ENCODE measurements at regions not wholly inside any gene's neighbourhood (a gene's known extent, or its start where the extent isn't known, plus 50 kb on each side); places are given as distances from the start of the nearest gene placed in this dataset.

GRCh38 chr7:54701982-54702381 lies 57.0 kb downstream of the SEC61G start:
- no peak for DNase-seq (ENCODE audit: low spot score)

- DNase-seq (ENCODE audit: low spot score): no peak
Measured at GRCh38 chr7:54699715-54700114, 59.3 kb downstream of the SEC61G start.

- DNase-seq (ENCODE audit: low spot score): no peak
Measured at GRCh38 chr7:54697659-54698186, 61.3 kb downstream of the SEC61G start.

- no peak for DNase-seq (ENCODE audit: low spot score)
Measured at GRCh38 chr7:54690892-54691291, 68.1 kb downstream of the SEC61G start.

GRCh38 chr7:54690050-54690443 lies 69.0 kb downstream of the SEC61G start:
- DNase-seq (ENCODE audit: low spot score): no peak

- DNase-seq (ENCODE audit: low spot score): no peak
Measured at GRCh38 chr7:54689394-54690049, 69.5 kb downstream of the SEC61G start.

- no peak for DNase-seq (ENCODE audit: low spot score)
Measured at GRCh38 chr7:54687462-54688212, 71.4 kb downstream of the SEC61G start.

GRCh38 chr7:54680377-54681005 lies 78.5 kb downstream of the SEC61G start:
- no peak for DNase-seq (ENCODE audit: low spot score)

GRCh38 chr7:54679490-54679817 lies 79.6 kb downstream of the SEC61G start:
- no peak for DNase-seq (ENCODE audit: low spot score)

- no peak for DNase-seq (ENCODE audit: low spot score)
Measured at GRCh38 chr7:54678763-54679489, 80.1 kb downstream of the SEC61G start.

- no peak for DNase-seq (ENCODE audit: low spot score)
Measured at GRCh38 chr7:54674891-54675290, 84.1 kb downstream of the SEC61G start.

- no peak for DNase-seq (ENCODE audit: low spot score)
Measured at GRCh38 chr7:54672519-54672918, 86.5 kb downstream of the SEC61G start.

GRCh38 chr7:54664235-54665228 lies 94.5 kb downstream of the SEC61G start:
- peak; percentile 76 for DNase-seq (ENCODE audit: low spot score)

- DNase-seq (ENCODE audit: low spot score): no peak
Measured at GRCh38 chr7:54663603-54664234, 95.3 kb downstream of the SEC61G start.

- DNase-seq (ENCODE audit: low spot score): no peak
Measured at GRCh38 chr7:54663186-54663585, 95.8 kb downstream of the SEC61G start.

GRCh38 chr7:54662701-54663100 lies 96.3 kb downstream of the SEC61G start:
- no peak for DNase-seq (ENCODE audit: low spot score)

- DNase-seq (ENCODE audit: low spot score): no peak
Measured at GRCh38 chr7:54653905-54654304, 105.1 kb downstream of the SEC61G start.

GRCh38 chr7:54643064-54643463 lies 100.9 kb downstream of the VSTM2A start:
- DNase-seq (ENCODE audit: low spot score): no peak

GRCh38 chr7:54637712-54638396 lies 95.7 kb downstream of the VSTM2A start:
- DNase-seq (ENCODE audit: low spot score): no peak

- no peak for DNase-seq (ENCODE audit: low spot score)
Measured at GRCh38 chr7:54632696-54633095, 90.5 kb downstream of the VSTM2A start.
